Neural progenitor cell (in vitro differentiated cells): ENCODE measurements at regions not wholly inside any gene's neighbourhood (a gene's known extent, or its start where the extent isn't known, plus 50 kb on each side); places are given as distances from the start of the nearest gene placed in this dataset.

Source experiments
- DNase-seq: peaks from one replicate; pipeline ENCODE4 v3.0.0-alpha.2; 2016; ENCODE audit warnings: low spot score
- H2AFZ ChIP-seq: fragments of 200-600 bp; sonication (generic); replicated peaks from 2 replicates; pipeline ENCODE4 v1.6.1; 2016; ENCODE audit warnings: antibody characterized with exemption
- H3F3A ChIP-seq: fragments of 200-600 bp; sonication (generic); 2 replicates; pipeline ENCODE4 v1.6.1; 2016; ENCODE audit warnings: antibody characterized with exemption, low read depth
- H3K27ac ChIP-seq: fragments of 200-600 bp; sonication (generic); 2 replicates; pipeline ENCODE4 v1.5.1; 2016; ENCODE audit warnings: mild to moderate bottlenecking
- H3K27me3 ChIP-seq: fragments of 200-600 bp; sonication (generic); 2 replicates; pipeline ENCODE4 v1.6.1; 2016; ENCODE audit warnings: mild to moderate bottlenecking, moderate library complexity
- H3K36me3 ChIP-seq: fragments of 200-600 bp; sonication (generic); 2 replicates; pipeline ENCODE4 v1.5.1; 2016
- H3K4me1 ChIP-seq: fragments of 200-600 bp; sonication (generic); 2 replicates; pipeline ENCODE4 v1.6.1; 2016; ENCODE audit warnings: mixed run types
- H3K4me2 ChIP-seq: fragments of 200-600 bp; sonication (generic); 2 replicates; pipeline ENCODE4 v1.6.1; 2016
- H3K4me3 ChIP-seq: fragments of 200-600 bp; sonication (generic); 2 replicates; pipeline ENCODE4 v1.5.1; 2016
- H3K79me2 ChIP-seq: fragments of 200-600 bp; sonication (generic); 2 replicates; pipeline ENCODE4 v1.6.1; 2016; ENCODE audit warnings: low read depth
- H3K9ac ChIP-seq: fragments of 200-600 bp; sonication (generic); 2 replicates; pipeline ENCODE4 v1.6.1; 2016
- H3K9me3 ChIP-seq: fragments of 200-600 bp; sonication (generic); 2 replicates; pipeline ENCODE4 v1.5.1; 2016; ENCODE audit warnings: low read depth
- H4K20me1 ChIP-seq: fragments of 200-600 bp; sonication (generic); 2 replicates; pipeline ENCODE4 v1.6.1; 2016; ENCODE audit warnings: low read depth
- H3K27ac Mint-ChIP-seq: 3 replicates; pipeline ENCODE4 v1.8.0; 2021; ENCODE audit warnings: mixed read lengths
- H3K27me3 Mint-ChIP-seq: 2 replicates; pipeline ENCODE4 v1.8.0; 2022; ENCODE audit warnings: low read depth, mild to moderate bottlenecking, inconsistent platforms, moderate library complexity, mixed read lengths; ENCODE audit not compliant: insufficient read depth
- H3K36me3 Mint-ChIP-seq: 3 replicates; pipeline ENCODE4 v1.8.0; 2021; ENCODE audit warnings: mixed read lengths
- H3K4me1 Mint-ChIP-seq: 3 replicates; pipeline ENCODE4 v1.8.0; 2021; ENCODE audit warnings: mixed read lengths
- H3K4me3 Mint-ChIP-seq: 3 replicates; pipeline ENCODE4 v1.8.0; 2021; ENCODE audit warnings: mild to moderate bottlenecking, moderate library complexity, mixed read lengths
- H3K9me3 Mint-ChIP-seq: 3 replicates; pipeline ENCODE4 v1.8.0; 2020; ENCODE audit warnings: mixed read lengths
- CTCF ChIP-seq: fragments of 200-600 bp; sonication (generic); IDR thresholded peaks from 2 replicates; pipeline ENCODE4 v1.5.1; 2017; ENCODE audit warnings: antibody characterized with exemption, mild to moderate bottlenecking
- EZH2 ChIP-seq: fragments of 200-600 bp; sonication (generic); IDR thresholded peaks from 2 replicates; pipeline ENCODE4 v1.6.1; 2017; ENCODE audit warnings: antibody characterized with exemption, mild to moderate bottlenecking, moderate library complexity
- EZH2phosphoT487 ChIP-seq: fragments of 200-600 bp; sonication (generic); IDR thresholded peaks from 2 replicates; pipeline ENCODE4 v1.6.1; 2017; ENCODE audit warnings: antibody characterized with exemption

GRCh38 chr3:177764933-177765332, 567.7 kb upstream of the TBL1XR1 start:
- Histone ChIP-seq H4K20me1 (no peaks in the 10 kb centered on the region), H3K36me3 (no peaks in the 10 kb centered on the region), H3K9ac (no peak overlapping the region), H3K9me3 (peaks cover 5% of the 10 kb centered on the region), H3K27me3 (no peaks in the 10 kb centered on the region), H3K4me1 (peaks cover 21% of the 10 kb centered on the region), H3K4me2 (no peak overlapping the region), H3F3A (peaks cover 13% of the 10 kb centered on the region), H2AFZ (no peak overlapping the region), H3K79me2 (no peaks in the 10 kb centered on the region), H3K4me3 (no peak overlapping the region), H3K27ac (no peak overlapping the region)
- no peak for DNase-seq
- H3K4me3 Mint-ChIP-seq = no peak overlapping the region
- H3K4me1 Mint-ChIP-seq = no peaks in the 10 kb centered on the region
- H3K27ac Mint-ChIP-seq = no peak overlapping the region
- peaks cover 22% of the 10 kb centered on the region for H3K9me3 Mint-ChIP-seq
- no peaks in the 10 kb centered on the region for H3K27me3 Mint-ChIP-seq
- H3K36me3 Mint-ChIP-seq = peaks cover 5% of the 10 kb centered on the region
- TF ChIP-seq EZH2phosphoT487 = no peak

- TF ChIP-seq EZH2 (no peak), EZH2phosphoT487 (peak; percentile 44)
- peaks cover 2% of the 10 kb centered on the region for H3K27me3 Mint-ChIP-seq
- peak overlapping the region; percentile 52 for H3K4me2 ChIP-seq
- H3K4me1 ChIP-seq = peaks cover 46% of the 10 kb centered on the region
- H3K9me3 Mint-ChIP-seq = peaks cover 18% of the 10 kb centered on the region
- peaks cover 14% of the 10 kb centered on the region for H3F3A ChIP-seq
- no peaks in the 10 kb centered on the region for H3K36me3 ChIP-seq
- no peak overlapping the region for H3K27ac Mint-ChIP-seq
- no peaks in the 10 kb centered on the region for H3K79me2 ChIP-seq
- no peak overlapping the region for H3K9ac ChIP-seq
- H3K27me3 ChIP-seq = no peaks in the 10 kb centered on the region
- H3K4me1 Mint-ChIP-seq = peaks cover 29% of the 10 kb centered on the region
- no peak overlapping the region for H3K4me3 ChIP-seq
- H3K9me3 ChIP-seq = peaks cover 5% of the 10 kb centered on the region
- peak overlapping the region; percentile 0 for H3K27ac ChIP-seq
- peak; percentile 45 for DNase-seq
- no peak overlapping the region for H3K4me3 Mint-ChIP-seq
- no peaks in the 10 kb centered on the region for H4K20me1 ChIP-seq
- no peak overlapping the region for H2AFZ ChIP-seq
- peaks cover 2% of the 10 kb centered on the region for H3K36me3 Mint-ChIP-seq
Measured at GRCh38 chr3:177770383-177771230, 573.3 kb upstream of the TBL1XR1 start.

- no peak overlapping the region for H2AFZ ChIP-seq
- Mint-ChIP-seq H3K9me3 (peaks cover 17% of the 10 kb centered on the region), H3K4me3 (no peak overlapping the region), H3K27me3 (peaks cover 2% of the 10 kb centered on the region), H3K36me3 (peaks cover 2% of the 10 kb centered on the region), H3K27ac (no peak overlapping the region), H3K4me1 (peaks cover 29% of the 10 kb centered on the region)
- peaks cover 46% of the 10 kb centered on the region for H3K4me1 ChIP-seq
- peaks cover 5% of the 10 kb centered on the region for H3K9me3 ChIP-seq
- H3K27me3 ChIP-seq = no peaks in the 10 kb centered on the region
- H3F3A ChIP-seq = peaks cover 14% of the 10 kb centered on the region
- no peaks in the 10 kb centered on the region for H3K36me3 ChIP-seq
- no peak for TF ChIP-seq CTCF
- TF ChIP-seq EZH2phosphoT487 = no peak
- H3K9ac ChIP-seq = no peak overlapping the region
- no peaks in the 10 kb centered on the region for H3K79me2 ChIP-seq
- DNase-seq = no peak
- H3K4me3 ChIP-seq = no peak overlapping the region
- H3K27ac ChIP-seq = no peak overlapping the region
- no peak overlapping the region for H3K4me2 ChIP-seq
- no peaks in the 10 kb centered on the region for H4K20me1 ChIP-seq
Measured at GRCh38 chr3:177771780-177772179, 574.5 kb upstream of the TBL1XR1 start.

- no peaks in the 10 kb centered on the region for H4K20me1 ChIP-seq
- no peak for DNase-seq
- Mint-ChIP-seq H3K27me3 (peaks cover 2% of the 10 kb centered on the region), H3K4me1 (peaks cover 29% of the 10 kb centered on the region), H3K4me3 (no peak overlapping the region), H3K9me3 (peaks cover 13% of the 10 kb centered on the region), H3K36me3 (peaks cover under 1% of the 10 kb centered on the region), H3K27ac (peak overlapping the region; percentile 88)
- no peaks in the 10 kb centered on the region for H3K36me3 ChIP-seq
- no peak overlapping the region for H3K9ac ChIP-seq
- TF ChIP-seq EZH2phosphoT487 = no peak
- peak overlapping the region; percentile 18 for H3K4me2 ChIP-seq
- peaks cover 14% of the 10 kb centered on the region for H3F3A ChIP-seq
- H3K27me3 ChIP-seq = no peaks in the 10 kb centered on the region
- H3K4me3 ChIP-seq = no peak overlapping the region
- H3K9me3 ChIP-seq = peaks cover 1% of the 10 kb centered on the region
- H3K79me2 ChIP-seq = no peaks in the 10 kb centered on the region
- no peak overlapping the region for H3K27ac ChIP-seq
- peaks cover 46% of the 10 kb centered on the region for H3K4me1 ChIP-seq
- H2AFZ ChIP-seq = no peak overlapping the region
Measured at GRCh38 chr3:177772908-177773557, 575.8 kb upstream of the TBL1XR1 start.
